Stimulated activated CD4-positive, alpha-beta T cell treated with anti-CD3 and anti-CD28 coated beads, Interleukin-4, amount 100 ng/mL, for 48 hours (primary cell): ENCODE measurements at regions not wholly inside any gene's neighbourhood (a gene's known extent, or its start where the extent isn't known, plus 50 kb on each side); places are given as distances from the start of the nearest gene placed in this dataset.
"Not testable (repeated sequence)": the region's sequence is repeated elsewhere in the genome, so short reads cannot be mapped to it uniquely, and the experiment has no call there.

Experiments used
- DNase-seq, 2 donors: peaks; one replicate each; pipeline ENCODE4 v3.0.0-alpha.2; 2020; ENCODE audit warnings: low read depth in 2 of 2

GRCh38 chr16:48057048-48057447 is 98.7 kb downstream of the ABCC12 start:
- no peak for DNase-seq

DNA sequence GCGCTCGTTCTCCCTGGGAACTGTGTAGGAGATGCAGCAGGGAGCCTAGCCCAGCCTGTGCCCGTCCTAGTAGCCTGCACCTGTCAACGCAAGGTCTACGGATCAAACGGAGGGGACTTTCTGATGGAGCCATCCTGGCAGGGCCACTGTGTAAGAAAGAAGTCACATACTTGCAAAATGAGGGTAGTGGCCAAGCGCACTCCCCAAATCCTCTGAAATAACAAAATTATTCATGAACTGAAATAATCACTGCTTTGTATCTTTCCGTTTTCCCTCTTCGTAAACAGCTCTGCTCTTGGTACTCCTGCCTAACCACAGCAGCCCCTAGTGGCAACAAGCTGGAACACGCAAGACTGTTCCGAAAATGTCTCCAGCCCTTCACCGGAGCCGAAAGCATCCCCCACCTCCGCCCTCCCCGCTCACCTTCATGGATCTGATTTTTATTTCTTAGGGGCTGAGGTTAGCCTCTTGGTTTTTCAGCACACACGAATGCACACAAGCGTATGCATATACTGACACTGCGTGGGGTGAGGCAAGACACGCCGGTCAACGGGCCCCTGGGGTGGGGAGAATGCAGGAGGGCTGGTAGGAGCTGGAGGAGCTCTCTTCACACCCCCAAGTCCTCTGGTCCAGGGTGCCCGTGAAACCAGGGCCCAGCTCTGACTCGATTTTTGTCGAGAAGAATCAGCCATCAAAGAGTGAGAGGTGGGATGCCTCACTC is 100.8 kb downstream of the ABCC12 start:
- peak; percentile 7 for DNase-seq

DNA sequence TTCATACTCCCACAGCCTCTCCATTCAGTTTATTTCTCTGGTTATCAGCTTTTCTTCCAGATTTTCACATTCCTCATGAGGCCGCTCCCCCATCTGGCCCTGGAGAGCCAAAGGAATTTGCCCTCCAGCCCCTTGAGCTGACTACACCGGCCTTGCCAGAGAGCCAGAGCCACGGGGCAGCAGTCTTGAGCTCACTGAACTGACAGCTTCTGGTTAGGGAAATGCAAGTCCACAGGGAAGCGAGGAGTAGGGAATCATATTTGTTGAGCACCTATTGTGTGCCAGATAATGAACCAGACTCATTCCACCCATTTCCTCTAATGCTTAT is 102.4 kb downstream of the ABCC12 start:
- DNase-seq: no peak

DNA sequence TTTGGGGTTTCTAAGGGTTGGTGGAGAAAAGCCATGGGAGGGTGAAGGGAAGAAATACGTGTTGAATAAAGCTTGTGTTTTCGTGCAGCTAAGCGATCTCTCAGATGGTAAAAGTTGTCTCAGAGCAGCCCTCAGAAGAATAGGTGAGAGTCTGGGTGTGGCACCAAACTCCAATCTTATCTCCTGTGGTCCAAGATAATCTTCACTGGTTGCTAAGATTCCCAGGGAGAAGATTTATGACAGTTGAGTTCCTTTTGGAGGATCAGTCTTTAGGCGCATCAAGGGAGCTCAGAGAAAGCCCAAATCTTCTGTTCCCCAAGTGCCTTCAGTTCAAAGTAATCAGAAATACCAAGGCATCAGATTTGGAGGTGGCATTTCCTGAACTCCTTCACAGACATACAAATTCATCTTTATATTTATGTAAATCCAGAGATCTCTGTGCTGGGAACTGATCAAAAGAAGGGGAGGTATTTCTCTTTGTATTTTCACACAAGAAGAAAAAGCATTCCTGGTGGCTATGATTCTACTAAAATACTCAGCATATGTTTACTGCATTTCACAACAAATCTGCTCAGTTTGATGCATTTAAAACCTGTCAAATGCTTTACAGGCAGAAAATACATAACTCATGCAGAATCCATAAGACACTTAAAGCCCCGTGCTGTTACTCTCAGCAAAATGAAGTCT is 102.9 kb downstream of the ABCC12 start:
- no peak for DNase-seq

- no peak for DNase-seq
Observed at GRCh38 chr16:48050871-48051270, 104.9 kb downstream of the ABCC12 start.

- no peak for DNase-seq
Observed at GRCh38 chr16:48049847-48050246, 105.9 kb downstream of the ABCC12 start.

DNA sequence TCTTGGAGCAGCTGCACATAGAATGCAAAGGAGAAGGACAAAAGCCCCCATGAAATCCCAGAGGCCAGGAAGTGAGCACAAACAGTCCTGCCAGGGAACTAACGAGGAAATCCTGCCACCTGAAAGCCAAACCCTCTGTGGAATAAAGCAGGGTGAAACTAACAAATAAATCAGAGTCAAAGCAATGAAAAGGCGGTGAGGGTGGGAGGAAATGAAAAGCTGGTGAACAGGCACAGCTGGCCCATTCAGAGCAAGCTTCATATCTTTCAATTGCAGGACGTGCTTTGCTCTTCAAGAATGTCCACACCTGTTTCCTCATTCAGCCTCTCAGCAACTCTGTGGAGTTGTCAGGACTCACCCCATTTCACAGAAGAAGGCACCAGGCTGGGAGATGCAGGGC is 108.1 kb downstream of the ABCC12 start:
- DNase-seq: no peak

DNA sequence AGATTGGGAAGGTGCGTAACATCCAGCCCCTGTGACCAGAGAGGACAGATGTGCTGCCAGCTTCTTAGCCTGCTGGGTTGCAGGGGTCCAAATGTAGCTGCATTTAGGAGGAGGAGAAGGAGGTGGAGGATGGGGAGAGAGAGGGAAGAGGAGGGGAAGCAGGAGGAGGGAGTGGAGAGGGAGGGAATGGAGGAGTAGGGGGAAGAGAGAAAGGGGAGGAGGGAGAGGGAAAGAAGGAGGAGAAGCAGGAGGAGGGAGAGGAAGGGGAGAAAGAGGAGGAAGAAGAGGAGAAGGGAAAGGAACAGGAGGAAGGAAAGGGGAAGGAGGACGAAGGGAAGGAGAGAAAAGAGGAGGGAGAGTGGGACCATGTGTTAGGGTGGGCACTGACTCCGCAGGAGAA is 108.6 kb downstream of the ABCC12 start:
- DNase-seq: no peak

- no peak for DNase-seq
Observed at GRCh38 chr16:48044117-48044516, 111.7 kb downstream of the ABCC12 start.

GRCh38 chr16:48041981-48042421 is 113.8 kb downstream of the ABCC12 start:
- no peak for DNase-seq

- no peak for DNase-seq
Observed at GRCh38 chr16:48035142-48035541, 120.7 kb downstream of the ABCC12 start.

DNA sequence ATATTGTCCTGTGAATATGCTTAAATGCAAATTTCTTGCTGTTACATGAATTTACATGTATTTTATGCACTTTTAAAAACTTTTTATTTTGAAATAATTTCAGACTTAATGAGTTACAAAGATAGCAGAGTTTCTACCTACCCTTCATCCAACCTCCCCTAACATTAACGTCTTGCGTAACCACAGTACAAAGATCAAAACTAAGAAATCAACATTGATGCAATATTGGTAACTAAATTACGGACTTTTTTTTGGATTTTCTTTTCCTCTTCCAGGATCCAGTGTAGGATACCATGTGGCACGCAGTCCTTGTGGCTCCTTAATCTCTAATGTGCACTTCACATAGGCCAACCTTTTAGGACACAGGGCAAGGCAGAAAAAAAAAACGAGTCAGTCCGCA is 124.9 kb downstream of the ABCC12 start:
- DNase-seq: no peak

- DNase-seq: no peak
Observed at GRCh38 chr16:48029768-48030167, 126.0 kb downstream of the ABCC12 start.

DNA sequence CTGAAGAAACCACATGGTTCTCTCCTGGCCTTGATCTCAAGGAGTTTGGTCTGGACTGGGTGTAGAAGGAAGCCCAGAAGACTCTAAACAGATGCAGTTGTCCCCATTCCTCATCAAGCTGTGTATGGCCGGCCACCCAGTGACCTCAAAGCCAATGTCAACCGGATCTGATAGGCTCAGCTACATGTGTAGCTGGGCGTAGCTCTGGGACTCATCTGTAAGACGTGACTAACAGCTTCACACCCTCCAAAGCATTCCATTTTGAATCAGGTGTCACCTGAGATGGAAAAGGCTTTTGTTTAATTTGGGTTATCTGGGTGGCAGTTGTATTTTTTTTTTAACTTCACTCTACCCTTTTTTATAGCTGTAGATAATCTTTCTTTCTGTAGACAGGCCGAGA is 130.4 kb downstream of the ABCC12 start:
- no peak for DNase-seq

GRCh38 chr16:48024042-48024441 is 131.8 kb downstream of the ABCC12 start:
- DNase-seq: no peak

DNA sequence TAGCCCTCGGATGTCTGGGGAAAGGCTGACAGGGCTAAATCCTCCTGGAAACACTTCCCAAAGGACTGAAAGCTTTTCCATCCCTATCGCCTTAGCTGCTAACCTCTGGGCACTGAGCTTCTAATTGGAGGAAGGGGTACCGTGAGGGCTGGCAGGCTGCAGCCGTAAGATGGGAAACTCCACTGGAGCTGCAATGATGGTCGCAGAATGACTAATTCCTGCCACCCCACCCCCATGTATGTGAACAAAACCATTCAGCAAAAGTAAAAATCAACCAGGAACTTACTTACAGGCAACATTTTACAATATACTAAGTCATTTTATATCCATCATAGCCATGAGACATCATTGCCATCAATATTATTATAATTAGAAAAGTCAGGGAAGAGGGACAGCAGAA is 133.3 kb downstream of the ABCC12 start:
- no peak for DNase-seq

- not testable (repeated sequence) for DNase-seq
Observed at GRCh38 chr16:48020617-48021016, 135.2 kb downstream of the ABCC12 start.

DNA sequence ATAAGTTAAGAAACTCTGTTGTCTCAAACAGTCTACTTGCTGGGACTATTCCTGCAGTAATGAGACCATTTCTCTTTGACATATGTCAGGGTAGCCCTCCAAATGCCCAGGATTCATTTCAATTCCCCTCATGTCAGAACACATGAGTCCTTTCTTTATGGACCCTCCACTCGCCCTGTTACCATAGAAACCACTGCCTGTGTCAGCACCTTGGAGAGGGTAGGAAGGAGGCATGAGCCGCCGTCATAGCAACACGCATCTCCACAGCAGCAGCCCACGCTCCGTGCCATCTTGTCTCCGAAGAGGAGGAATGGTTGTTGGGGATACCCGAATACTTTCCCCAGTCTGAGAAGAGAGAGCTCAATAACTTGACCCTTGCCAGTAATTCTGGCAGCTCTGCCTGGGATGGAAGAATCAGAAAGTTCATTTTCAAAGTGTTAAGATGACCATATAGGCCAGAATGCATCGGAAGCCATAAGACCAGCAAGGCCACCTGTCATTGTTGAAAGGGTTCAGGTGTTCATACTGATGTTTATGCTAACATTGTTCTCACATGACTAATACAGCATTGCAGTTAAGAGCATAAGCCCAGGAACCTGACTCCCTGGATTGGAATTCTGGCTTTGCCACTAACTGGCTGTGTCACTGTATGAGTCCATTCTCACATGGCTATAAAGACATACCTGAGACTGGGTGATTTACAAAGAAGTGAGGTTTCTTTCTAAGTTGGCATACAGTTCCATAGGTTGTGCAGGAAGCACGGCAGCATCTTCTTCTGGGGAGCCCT is 141.3 kb downstream of the ABCC12 start:
- no peak for DNase-seq

DNA sequence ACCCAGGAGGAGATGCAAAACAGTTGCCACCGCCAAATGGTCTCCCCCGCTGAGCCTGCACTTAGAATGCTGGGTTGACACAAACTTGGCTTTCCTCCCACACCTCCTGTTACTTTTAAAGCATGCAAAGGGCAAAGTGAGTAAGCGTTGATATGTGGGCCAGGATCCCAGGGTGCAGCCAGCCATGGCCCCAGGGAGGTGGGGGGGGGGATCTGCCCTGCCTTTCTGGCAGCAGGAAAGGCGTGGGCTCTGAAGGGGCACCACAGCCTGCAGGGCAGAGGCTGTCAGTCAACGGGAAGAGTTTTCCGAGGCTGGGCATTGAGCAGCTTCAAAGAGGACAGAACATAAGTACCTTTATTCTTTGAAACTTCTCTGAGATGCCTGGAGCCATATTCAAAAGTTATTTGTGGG is 142.3 kb downstream of the ABCC12 start:
- no peak for DNase-seq

DNA sequence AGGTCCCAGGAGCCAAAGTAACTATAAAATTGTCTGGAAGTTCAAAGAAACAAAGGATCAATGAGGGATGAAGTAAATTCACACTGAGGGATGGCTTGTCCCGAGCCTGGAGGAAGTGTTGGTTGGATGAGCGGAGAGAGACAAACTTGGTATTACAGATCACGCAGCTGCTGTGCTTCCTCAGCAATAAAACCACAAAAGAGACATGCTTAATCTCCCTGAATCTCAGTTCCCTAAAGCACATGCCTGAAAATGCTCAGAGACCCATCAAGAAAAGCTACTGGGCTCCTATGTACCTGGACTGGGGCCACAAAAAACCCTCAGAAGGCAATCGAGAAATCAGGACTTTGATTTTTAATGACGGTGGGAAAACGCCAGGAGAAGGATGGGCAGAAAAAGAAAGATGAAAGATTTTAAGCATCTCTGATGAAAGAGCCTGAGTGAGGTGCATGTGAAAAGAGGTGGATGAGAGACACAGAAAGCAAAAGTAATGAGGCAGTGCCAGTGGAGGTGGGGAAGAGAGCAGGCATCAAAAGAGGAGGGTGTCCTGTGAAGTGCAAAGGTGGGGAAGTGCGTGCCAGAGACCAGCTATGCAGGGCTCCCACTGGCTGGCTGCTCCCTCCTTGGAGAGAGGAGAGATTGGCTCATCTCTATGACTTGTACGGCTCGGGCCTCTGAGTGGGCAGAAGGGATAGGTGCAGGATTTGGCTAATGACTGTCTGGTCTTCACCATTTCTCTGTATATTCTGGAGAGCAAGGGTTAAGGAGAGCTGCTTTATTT is 143.7 kb downstream of the ABCC12 start:
- DNase-seq: no peak

GRCh38 chr16:48011466-48011865 is 144.3 kb downstream of the ABCC12 start:
- DNase-seq: no peak

DNA sequence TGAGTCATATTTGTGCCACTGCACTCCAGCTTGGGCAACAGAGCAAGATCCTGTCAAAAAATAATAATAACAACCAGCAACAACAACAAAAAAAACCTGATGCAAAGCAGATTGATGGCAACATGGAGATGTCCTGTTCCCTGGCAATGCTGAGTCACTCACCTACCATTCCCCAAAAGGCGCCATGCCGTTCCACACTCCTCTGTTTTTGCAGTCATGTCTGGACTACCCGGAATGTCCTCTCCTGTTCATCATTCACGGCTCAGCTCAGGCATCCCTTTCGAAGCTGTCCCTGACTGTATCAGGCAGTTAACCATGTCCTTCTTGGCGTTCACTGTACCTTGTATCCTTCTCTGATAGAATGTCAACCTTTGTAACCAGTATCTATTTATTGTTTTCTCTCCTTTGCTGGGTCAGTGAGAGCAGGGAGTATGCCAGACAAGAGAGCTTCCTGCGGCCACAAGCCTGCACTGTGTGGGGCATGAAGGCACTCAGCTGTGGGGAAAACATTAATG is 147.7 kb downstream of the ABCC12 start:
- no peak for DNase-seq
